GM12875 (cell line): ENCODE measurements at regions not wholly inside any gene's neighbourhood (a gene's known extent, or its start where the extent isn't known, plus 50 kb on each side); places are given as distances from the start of the nearest gene placed in this dataset.

Experiments used
- H3K4me3 ChIP-seq: one replicate; pipeline ENCODE4 v1.5.1; 2011; ENCODE audit warnings: low read depth, low read length, control low read depth
- CTCF ChIP-seq: IDR thresholded peaks from 2 replicates; pipeline ENCODE4 v1.5.1; 2011; ENCODE audit warnings: low read depth, mild to moderate bottlenecking, control low read depth, inconsistent platforms, low read length, moderate library complexity, borderline replicate concordance; ENCODE audit not compliant: insufficient read depth

DNA sequence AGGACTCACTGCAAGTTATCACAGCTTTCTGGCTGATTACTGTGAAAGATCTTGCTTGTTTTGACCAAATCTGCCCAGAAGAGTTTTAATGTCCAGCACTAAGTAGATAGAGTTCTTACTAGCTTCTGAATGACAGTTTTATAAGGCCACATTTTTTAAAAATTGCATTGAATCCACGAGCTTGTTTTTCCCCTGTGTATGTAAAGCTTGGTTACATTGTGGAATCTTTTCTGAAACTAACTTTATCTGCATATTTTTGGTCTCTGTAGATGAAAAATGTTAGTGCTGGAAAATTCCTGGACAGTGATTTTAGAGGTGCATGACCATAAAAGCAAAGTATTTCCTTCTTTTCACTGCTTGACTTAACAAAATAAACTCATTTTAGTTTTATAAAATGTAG lies 650.3 kb upstream of the FAM241A start:
- no peak for TF ChIP-seq CTCF
- H3K4me3 ChIP-seq: no peak overlapping the region

DNA sequence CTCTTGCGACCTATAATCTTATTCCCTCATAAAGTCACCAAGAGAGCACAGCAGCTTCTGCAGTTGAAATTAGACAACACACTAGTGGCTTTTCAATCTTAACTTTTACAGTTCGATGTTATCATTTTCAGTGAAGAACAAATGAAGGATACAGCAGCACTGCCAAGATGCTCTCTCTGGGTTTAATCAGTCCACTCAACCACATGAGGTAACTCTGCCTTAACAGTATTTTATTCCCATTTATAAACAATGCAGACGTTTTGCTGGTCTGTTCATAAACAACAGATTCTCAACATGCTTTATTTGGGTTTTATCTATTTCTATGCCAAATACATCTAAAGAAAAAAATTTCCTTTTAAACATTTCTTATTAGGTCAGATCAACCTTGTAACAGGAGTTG lies 646.0 kb upstream of the FAM241A start:
- H3K4me3 ChIP-seq: no peak overlapping the region
- no peak for TF ChIP-seq CTCF

DNA sequence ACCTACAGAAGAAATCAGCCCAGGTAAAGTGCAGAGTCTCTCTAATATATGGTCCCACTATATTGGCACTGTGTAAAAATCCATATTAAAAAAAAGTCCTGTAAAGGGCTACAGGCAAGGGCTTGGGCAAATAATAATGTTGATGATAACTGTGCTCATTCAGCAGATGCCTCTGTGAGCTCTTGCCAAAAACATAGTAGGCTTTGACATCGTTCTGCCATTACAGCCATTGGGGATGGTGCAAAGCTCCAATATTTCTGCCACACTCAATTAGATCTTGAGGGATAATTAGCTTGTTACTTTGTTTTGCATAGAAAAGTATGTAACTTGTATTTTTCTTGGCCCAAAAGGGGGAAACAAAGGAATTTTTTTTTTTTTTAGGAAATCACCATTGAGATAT lies 645.5 kb upstream of the FAM241A start:
- H3K4me3 ChIP-seq: no peak overlapping the region
- no peak for TF ChIP-seq CTCF

DNA sequence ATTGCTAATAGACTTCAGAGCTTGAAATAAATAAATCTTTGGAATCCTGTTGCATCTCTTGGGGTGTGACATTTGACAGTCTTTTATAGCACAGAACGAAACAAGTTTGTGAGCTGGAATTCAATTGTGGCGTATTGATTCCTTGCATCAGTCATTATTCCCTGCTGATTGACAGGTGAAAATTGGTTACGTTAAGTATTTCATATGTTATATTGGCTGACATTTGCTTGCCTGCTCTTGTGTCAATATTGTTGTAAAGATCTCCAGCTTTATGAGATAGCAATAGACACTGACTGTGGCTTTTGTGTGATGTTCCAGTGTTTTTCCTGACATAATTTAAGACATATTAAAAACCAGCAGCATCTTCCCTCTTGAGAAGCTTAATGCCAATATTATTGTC lies 644.4 kb upstream of the FAM241A start:
- no peak for TF ChIP-seq CTCF
- no peak overlapping the region for H3K4me3 ChIP-seq

DNA sequence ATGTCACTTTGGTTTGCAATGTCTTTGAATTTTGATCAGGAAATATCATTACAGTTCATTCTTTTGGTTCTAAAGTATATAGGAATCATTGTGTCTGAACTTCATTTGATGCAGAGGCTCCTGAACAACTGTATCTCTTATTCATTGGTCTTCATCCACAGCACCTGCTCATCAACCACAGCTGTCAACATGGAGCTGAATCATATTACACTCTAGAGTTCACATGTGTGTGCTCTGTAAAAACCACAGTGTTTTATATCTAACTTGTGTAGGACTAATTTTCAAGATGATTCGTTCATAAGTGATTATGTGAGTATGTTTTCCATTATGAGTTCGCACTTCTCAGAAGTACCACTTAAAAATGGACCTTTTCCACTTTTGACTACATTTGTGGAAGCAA lies 643.3 kb upstream of the FAM241A start:
- H3K4me3 ChIP-seq: no peak overlapping the region
- TF ChIP-seq CTCF: no peak

- no peak for TF ChIP-seq CTCF
These were observed 642.6 kb upstream of the FAM241A start for GRCh38 chr4:111502626-111503025.

GRCh38 chr4:111506706-111507105 lies 638.5 kb upstream of the FAM241A start:
- no peak overlapping the region for H3K4me3 ChIP-seq
- TF ChIP-seq CTCF: no peak

More at GRCh38 chr4:111502626-111503025, 642.6 kb upstream of the FAM241A start:
- H3K4me3 ChIP-seq: no peak overlapping the region
